ENCODE measurements at regions not wholly inside any gene's neighbourhood (a gene's known extent, or its start where the extent isn't known, plus 50 kb on each side); places are given as distances from the start of the nearest gene placed in this dataset.

DNA sequence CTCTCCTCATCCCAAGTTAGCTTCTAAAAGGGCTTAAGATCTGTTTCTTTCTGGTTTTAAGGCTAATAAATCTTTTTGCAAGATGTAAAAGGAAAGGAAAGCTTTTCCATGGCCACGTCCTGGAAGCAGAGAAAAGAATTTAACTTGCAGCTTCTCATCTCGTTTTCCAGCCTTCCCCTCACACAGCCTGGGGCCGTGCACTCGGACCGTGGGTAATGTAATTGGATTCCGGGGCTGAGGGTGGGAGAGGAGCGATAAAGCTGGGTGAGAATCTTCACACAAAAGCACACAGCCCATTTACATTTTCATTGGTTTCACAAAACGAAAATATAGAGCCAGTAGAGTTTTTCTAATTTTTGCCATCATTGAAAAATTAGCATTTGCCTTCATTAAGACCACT is 91.2 kb downstream of the IRX2 start:
- no peaks in the 10 kb centered on the region for H3F3A ChIP-seq (replicated peaks; ENCODE audit: low read depth)
- Mint-ChIP-seq H3K27me3 (ENCODE audit: insufficient read depth, low read depth, poor library complexity) (peaks cover 4% of the 10 kb centered on the region), H3K27ac (no peak overlapping the region), H3K4me1 (no peaks in the 10 kb centered on the region), H3K4me3 (no peak overlapping the region), H3K36me3 (ENCODE audit: low read depth) (no peaks in the 10 kb centered on the region), H3K9me3 (no peaks in the 10 kb centered on the region)
- DNase-seq (ENCODE audit: low spot score), result no peak
- no peak for ATAC-seq
- H3K4me3 ChIP-seq, result no peak overlapping the region
- H3K27me3 ChIP-seq (ENCODE audit: insufficient read depth), result no peaks in the 10 kb centered on the region
- no peak overlapping the region for H3K4me2 ChIP-seq
- H4K20me1 ChIP-seq (replicated peaks; ENCODE audit: insufficient read depth), result no peaks in the 10 kb centered on the region
- H3K9me2 ChIP-seq (ENCODE audit: insufficient read depth), result no peaks in the 10 kb centered on the region
- no peaks in the 10 kb centered on the region for H3K79me2 ChIP-seq (replicated peaks; ENCODE audit: insufficient read depth)
- H2AFZ ChIP-seq, result no peak overlapping the region
- no peak for TF ChIP-seq JUNB (IDR thresholded peaks at IDR 0.05; ENCODE audit: unreplicated experiment)
- TF ChIP-seq CREB1 (CRISPR knock-in tag; IDR thresholded peaks at IDR 0.05; ENCODE audit: low read depth), result no peak
- no peak for TF ChIP-seq ZNF331 (CRISPR knock-in tag; IDR thresholded peaks at IDR 0.05; ENCODE audit: low read depth)
- TF ChIP-seq STAT1 (IDR thresholded peaks at IDR 0.05; ENCODE audit: unreplicated experiment), result no peak
- no peak for TF ChIP-seq POLR2AphosphoS5 (IDR thresholded peaks at IDR 0.05; ENCODE audit: low read depth)
- no peaks in the 10 kb centered on the region for H3K4me1 ChIP-seq (ENCODE audit: insufficient read depth)
- no peaks in the 10 kb centered on the region for H3K36me3 ChIP-seq (ENCODE audit: insufficient read depth)
- H3K27ac ChIP-seq (ENCODE audit: low read depth), result no peak overlapping the region

DNA sequence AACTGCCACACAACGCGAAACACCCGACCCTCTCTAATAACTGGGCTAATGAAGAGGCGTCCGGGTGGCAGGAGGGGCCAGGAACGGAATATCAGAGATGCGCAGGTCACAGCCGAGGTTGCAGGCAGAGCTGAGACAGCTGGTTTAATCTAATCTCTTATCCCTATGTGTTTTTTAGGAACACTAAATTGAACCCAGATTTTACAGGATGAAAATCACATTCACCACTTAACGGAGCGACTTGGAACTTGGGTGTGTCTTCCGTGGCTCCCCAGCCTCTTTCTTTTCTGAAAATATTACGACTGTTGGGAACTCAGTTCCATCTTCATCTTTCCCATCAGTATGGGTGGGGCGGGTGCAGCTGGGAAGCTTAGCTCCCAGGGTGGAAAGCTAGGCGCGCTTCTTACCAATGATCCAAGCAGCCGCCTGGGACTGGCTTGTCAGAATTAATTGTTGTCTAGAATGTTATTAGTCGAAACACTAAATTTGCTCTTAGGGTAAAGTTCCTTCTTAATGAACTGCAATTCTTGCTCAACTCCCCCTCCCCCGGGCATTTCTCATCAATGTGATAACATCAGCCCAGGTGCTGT is 92.5 kb downstream of the IRX2 start:
- Mint-ChIP-seq H3K36me3 (ENCODE audit: low read depth) (no peaks in the 10 kb centered on the region), H3K4me1 (no peaks in the 10 kb centered on the region), H3K27ac (no peak overlapping the region), H3K27me3 (ENCODE audit: insufficient read depth, low read depth, poor library complexity) (no peaks in the 10 kb centered on the region), H3K4me3 (no peak overlapping the region), H3K9me3 (no peaks in the 10 kb centered on the region)
- H2AFZ ChIP-seq, result no peak overlapping the region
- no peak overlapping the region for H3K4me3 ChIP-seq
- H3K4me1 ChIP-seq (ENCODE audit: insufficient read depth), result no peaks in the 10 kb centered on the region
- no peaks in the 10 kb centered on the region for H3K27me3 ChIP-seq (ENCODE audit: insufficient read depth)
- no peaks in the 10 kb centered on the region for H4K20me1 ChIP-seq (replicated peaks; ENCODE audit: insufficient read depth)
- ATAC-seq, result no peak
- DNase-seq (ENCODE audit: low spot score), result no peak
- no peaks in the 10 kb centered on the region for H3F3A ChIP-seq (replicated peaks; ENCODE audit: low read depth)
- no peaks in the 10 kb centered on the region for H3K9me2 ChIP-seq (ENCODE audit: insufficient read depth)
- no peak overlapping the region for H3K27ac ChIP-seq (ENCODE audit: low read depth)
- TF ChIP-seq, protein P1, sequence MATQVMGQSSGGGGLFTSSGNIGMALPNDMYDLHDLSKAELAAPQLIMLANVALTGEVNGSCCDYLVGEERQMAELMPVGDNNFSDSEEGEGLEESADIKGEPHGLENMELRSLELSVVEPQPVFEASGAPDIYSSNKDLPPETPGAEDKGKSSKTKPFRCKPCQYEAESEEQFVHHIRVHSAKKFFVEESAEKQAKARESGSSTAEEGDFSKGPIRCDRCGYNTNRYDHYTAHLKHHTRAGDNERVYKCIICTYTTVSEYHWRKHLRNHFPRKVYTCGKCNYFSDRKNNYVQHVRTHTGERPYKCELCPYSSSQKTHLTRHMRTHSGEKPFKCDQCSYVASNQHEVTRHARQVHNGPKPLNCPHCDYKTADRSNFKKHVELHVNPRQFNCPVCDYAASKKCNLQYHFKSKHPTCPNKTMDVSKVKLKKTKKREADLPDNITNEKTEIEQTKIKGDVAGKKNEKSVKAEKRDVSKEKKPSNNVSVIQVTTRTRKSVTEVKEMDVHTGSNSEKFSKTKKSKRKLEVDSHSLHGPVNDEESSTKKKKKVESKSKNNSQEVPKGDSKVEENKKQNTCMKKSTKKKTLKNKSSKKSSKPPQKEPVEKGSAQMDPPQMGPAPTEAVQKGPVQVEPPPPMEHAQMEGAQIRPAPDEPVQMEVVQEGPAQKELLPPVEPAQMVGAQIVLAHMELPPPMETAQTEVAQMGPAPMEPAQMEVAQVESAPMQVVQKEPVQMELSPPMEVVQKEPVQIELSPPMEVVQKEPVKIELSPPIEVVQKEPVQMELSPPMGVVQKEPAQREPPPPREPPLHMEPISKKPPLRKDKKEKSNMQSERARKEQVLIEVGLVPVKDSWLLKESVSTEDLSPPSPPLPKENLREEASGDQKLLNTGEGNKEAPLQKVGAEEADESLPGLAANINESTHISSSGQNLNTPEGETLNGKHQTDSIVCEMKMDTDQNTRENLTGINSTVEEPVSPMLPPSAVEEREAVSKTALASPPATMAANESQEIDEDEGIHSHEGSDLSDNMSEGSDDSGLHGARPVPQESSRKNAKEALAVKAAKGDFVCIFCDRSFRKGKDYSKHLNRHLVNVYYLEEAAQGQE (IDR thresholded peaks at IDR 0.05; ENCODE audit: unreplicated experiment), result no peak
- no peak for TF ChIP-seq EZH2 (IDR thresholded peaks at IDR 0.05; ENCODE audit: low read depth, unreplicated experiment)
- TF ChIP-seq CREB1 (CRISPR knock-in tag; IDR thresholded peaks at IDR 0.05; ENCODE audit: low read depth), result no peak
- TF ChIP-seq, protein P2, sequence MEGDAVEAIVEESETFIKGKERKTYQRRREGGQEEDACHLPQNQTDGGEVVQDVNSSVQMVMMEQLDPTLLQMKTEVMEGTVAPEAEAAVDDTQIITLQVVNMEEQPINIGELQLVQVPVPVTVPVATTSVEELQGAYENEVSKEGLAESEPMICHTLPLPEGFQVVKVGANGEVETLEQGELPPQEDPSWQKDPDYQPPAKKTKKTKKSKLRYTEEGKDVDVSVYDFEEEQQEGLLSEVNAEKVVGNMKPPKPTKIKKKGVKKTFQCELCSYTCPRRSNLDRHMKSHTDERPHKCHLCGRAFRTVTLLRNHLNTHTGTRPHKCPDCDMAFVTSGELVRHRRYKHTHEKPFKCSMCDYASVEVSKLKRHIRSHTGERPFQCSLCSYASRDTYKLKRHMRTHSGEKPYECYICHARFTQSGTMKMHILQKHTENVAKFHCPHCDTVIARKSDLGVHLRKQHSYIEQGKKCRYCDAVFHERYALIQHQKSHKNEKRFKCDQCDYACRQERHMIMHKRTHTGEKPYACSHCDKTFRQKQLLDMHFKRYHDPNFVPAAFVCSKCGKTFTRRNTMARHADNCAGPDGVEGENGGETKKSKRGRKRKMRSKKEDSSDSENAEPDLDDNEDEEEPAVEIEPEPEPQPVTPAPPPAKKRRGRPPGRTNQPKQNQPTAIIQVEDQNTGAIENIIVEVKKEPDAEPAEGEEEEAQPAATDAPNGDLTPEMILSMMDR (conservative IDR thresholded peaks at IDR 0.05; ENCODE audit: low read depth in 2 of 2), result no peak
- TF ChIP-seq NANOG (IDR thresholded peaks at IDR 0.05; ENCODE audit: borderline replicate concordance), result no peak
- TF ChIP-seq, protein P3, sequence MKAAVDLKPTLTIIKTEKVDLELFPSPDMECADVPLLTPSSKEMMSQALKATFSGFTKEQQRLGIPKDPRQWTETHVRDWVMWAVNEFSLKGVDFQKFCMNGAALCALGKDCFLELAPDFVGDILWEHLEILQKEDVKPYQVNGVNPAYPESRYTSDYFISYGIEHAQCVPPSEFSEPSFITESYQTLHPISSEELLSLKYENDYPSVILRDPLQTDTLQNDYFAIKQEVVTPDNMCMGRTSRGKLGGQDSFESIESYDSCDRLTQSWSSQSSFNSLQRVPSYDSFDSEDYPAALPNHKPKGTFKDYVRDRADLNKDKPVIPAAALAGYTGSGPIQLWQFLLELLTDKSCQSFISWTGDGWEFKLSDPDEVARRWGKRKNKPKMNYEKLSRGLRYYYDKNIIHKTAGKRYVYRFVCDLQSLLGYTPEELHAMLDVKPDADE (IDR thresholded peaks at IDR 0.05), result no peak
- TF ChIP-seq EZH2phosphoT487 (IDR thresholded peaks at IDR 0.05; ENCODE audit: unreplicated experiment), result no peak
- TF ChIP-seq JUNB (IDR thresholded peaks at IDR 0.05; ENCODE audit: unreplicated experiment), result no peak
- no peak for TF ChIP-seq POLR2AphosphoS5 (IDR thresholded peaks at IDR 0.05; ENCODE audit: low read depth)
- TF ChIP-seq ZNF331 (CRISPR knock-in tag; IDR thresholded peaks at IDR 0.05; ENCODE audit: low read depth), result no peak
- no peak overlapping the region for H3K4me2 ChIP-seq
- H3K36me3 ChIP-seq (ENCODE audit: insufficient read depth), result no peaks in the 10 kb centered on the region
- H3K79me2 ChIP-seq (replicated peaks; ENCODE audit: insufficient read depth), result no peaks in the 10 kb centered on the region

Data from GM23338 (cell line).